ENCODE measurements at regions not wholly inside any gene's neighbourhood (a gene's known extent, or its start where the extent isn't known, plus 50 kb on each side); places are given as distances from the start of the nearest gene placed in this dataset.

DNA sequence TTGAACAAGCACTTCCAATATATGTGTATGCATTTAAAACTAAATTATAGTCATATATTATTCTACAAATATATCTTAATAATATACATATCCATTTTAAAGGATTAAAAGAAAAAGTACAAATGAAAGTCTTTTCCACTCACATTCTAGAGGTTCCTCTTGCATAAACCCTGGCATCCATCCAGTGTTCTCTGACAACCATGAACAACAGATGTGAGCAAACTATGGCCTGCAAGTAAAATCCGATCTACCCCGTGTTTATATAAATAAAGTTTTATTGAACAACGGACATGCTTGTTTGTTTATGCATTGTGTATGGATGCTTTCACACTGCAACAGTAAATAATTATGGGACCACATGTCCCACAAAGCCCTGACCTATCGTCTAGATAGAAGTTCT is 1122.3 kb downstream of the EPHA7 start (continued):
- TF ChIP-seq, protein P1, sequence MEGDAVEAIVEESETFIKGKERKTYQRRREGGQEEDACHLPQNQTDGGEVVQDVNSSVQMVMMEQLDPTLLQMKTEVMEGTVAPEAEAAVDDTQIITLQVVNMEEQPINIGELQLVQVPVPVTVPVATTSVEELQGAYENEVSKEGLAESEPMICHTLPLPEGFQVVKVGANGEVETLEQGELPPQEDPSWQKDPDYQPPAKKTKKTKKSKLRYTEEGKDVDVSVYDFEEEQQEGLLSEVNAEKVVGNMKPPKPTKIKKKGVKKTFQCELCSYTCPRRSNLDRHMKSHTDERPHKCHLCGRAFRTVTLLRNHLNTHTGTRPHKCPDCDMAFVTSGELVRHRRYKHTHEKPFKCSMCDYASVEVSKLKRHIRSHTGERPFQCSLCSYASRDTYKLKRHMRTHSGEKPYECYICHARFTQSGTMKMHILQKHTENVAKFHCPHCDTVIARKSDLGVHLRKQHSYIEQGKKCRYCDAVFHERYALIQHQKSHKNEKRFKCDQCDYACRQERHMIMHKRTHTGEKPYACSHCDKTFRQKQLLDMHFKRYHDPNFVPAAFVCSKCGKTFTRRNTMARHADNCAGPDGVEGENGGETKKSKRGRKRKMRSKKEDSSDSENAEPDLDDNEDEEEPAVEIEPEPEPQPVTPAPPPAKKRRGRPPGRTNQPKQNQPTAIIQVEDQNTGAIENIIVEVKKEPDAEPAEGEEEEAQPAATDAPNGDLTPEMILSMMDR (IDR thresholded peaks at IDR 0.05; ENCODE audit: control extremely low read depth in 1 of 3, insufficient read depth in 1 of 3, low read depth in 1 of 3, low read length in 3 of 3): no peak
- TF ChIP-seq SP2 (IDR thresholded peaks at IDR 0.05; ENCODE audit: low read length) (no peak), GABPA (IDR thresholded peaks at IDR 0.05; ENCODE audit: borderline replicate concordance, insufficient read depth, low read length) (no peak)

All from H1 (cell line).